GM18907 (cell line): ENCODE measurements at regions not wholly inside any gene's neighbourhood (a gene's known extent, or its start where the extent isn't known, plus 50 kb on each side); places are given as distances from the start of the nearest gene placed in this dataset.

Experiments used
- ATAC-seq: cut with Tn5 transposase; IDR thresholded peaks from one replicate; pipeline ENCODE4 v1.9.1; 2021; ENCODE audit warnings: mild to moderate bottlenecking, moderate library complexity; ENCODE audit not compliant: unreplicated experiment

DNA sequence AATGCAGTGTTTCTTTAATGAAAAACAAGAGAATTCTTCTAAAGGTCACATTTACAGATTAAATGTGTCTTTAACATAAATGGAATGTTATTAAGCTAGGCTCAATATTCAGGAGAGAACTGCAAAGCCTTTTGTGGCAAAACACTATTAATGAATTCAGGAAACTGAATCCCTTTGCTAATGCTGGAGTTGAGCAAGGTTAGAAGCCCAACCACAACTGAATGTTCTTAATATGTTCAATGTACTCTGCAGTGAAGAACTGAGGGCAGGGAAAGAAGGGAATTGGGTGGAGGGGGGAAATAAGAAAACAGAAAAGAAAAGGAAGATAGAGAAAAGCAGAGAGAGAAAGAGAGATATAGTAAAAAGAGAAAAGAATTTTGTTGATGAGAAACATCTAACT lies 276.7 kb upstream of the TMEM161B start:
- no peak for ATAC-seq

DNA sequence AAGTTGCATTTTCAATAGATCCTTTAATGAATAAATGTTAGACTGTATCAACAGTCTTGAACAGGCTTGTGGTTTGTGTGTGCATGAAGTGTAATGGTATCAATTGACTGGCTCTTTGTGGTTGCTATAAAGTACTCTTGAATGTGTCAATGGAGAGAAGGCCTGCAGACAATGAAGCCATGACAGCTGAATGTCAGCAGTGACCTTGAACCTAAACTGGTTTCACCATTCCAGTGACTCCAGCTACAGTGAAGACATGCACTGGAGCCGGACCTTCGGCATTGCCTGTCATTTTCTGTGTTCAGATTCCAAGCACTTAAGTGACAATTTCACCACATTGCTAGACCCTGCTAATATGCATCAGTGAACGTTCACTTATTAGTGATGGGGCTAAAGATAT lies 276.0 kb upstream of the TMEM161B start:
- ATAC-seq = no peak

DNA sequence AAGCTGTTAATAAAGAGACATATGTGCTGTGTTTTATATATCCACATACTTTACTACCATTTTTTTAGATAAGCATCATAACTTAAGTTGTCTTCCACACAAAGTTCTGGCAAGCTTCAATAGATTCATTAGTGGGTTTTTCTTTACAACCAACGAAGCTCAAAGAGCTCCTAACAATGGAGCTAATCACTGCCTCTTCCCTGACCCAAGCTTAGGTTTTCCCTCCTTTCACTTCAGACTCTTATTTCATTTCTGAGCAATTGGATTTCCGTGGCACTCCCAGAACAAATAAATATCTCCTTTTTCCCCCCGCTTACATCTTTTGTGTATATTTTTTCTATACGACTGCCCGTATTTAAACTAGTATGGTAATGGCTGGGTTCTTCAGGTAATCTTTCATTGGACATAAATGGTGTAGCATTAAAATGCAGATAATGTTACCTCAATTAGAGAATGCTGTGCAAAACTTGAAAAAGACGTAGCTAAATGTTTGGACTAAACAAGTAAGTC lies 275.5 kb upstream of the TMEM161B start:
- no peak for ATAC-seq

- ATAC-seq = no peak
Measured at GRCh38 chr5:88542786-88543185, 274.1 kb upstream of the TMEM161B start.

DNA sequence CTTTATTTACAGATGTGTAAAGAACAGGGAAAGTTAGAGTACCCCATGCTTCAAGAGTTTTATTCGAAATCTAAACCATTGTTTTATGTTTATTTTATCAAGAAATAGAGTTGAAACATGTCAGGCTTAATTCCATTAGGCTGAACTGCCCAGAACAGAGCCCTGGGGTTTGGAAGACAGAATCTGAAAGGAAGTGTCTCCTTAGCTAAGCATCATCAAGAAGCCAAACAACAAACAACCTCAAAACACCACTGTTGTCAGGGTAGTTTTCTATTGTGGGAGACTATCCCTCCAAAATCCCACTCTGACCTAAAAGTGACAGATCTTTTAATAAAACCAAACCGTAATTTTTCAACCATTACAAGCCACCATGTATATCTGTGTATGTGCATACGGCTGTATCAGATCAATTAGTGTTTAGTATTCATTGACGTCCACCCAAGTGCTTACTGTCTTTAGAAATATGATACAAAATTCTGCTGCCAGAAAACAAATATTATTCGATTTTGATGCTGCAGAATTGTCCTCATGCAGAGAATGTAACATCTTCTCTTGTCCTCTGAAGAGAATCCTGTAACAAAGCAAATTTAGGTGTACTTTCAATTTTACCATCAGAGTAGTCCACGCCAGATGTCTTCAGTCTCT lies 271.9 kb upstream of the TMEM161B start:
- no peak for ATAC-seq

- ATAC-seq = no peak
Measured at GRCh38 chr5:88539693-88540365, 271.2 kb upstream of the TMEM161B start.

DNA sequence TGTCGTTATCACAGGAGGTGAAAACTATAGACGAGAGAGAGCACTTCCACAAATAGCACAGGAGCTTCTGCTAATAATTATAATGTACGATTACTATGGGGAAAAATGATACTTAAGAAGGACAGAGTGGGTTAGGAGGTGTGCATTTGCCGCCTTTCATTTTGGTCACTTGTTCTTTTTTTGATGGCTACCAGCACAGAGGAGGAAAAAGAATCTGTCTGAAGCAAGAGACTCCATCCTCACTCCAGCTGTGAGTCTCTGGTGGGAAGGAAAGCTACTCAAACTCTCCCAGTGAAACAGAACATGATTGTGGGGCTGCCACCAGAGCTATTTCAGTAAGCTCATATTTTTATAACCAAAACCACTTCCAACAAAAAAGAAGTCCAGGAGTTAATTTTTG lies 270.4 kb upstream of the TMEM161B start:
- no peak for ATAC-seq

- ATAC-seq = no peak
Measured at GRCh38 chr5:88536146-88536545, 267.5 kb upstream of the TMEM161B start.

- ATAC-seq = no peak
Measured at GRCh38 chr5:88524941-88525340, 256.3 kb upstream of the TMEM161B start.

DNA sequence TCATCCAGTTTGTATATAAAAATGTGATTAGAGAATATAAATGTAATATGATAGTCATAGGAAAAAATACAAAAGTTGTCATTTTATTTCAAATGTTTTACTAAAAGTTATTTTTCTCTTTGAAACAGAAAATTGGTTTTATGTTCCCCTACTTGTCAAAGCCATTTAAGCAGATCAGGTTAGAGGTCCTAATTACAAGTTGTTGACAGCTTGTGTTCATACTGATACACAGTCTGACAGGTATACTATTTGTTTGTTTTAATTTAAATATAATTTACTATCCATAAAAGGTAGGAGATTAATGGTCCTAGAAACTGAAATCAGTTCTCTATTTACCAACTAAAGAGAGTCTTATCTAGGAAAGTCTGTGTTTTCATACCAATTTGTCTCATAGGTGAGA lies 250.4 kb upstream of the TMEM161B start:
- no peak for ATAC-seq

DNA sequence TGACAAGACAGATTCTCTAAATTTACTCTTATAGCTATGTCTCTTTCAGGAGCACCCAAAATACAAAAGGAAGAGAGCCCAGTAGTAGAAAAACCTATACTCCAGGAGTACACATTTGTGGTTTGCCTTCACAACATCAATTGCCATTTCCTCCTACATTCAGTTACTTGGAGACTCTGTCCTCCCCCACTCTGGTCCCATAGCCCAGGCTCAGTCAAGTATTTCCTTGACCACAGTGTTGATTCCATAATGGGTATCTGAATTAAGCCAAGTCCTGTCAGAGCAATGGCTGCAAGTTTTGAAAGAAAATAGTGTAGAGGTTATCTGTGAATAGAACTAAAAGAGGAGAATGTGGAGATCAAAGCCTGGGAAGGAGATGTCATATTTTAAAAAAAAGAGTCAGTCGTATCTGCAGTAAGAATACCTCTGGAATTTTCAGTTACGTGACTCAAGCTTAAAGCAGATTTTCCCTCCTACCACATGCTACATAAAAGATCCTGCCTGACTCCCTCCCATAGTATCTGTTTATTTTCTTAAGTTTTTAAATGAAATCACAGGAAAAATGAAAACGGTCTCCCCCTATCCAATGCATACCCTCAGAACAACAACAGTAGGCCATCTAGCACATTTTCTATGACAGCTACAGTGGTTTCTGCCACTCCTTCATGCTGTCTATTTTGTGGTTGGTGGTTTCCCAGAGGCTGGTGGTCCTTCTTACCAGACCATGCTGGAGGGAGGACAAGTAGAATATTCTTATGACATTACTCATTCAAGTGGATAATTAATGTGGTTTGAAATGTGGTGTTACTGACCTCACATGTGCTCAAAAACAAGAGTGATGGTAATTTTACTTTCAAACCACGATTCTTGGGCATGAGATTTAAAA lies 249.7 kb upstream of the TMEM161B start:
- ATAC-seq = peak; percentile 55

GRCh38 chr5:88515881-88516819 lies 247.5 kb upstream of the TMEM161B start:
- ATAC-seq = no peak

- no peak for ATAC-seq
Measured at GRCh38 chr5:88515068-88515467, 246.4 kb upstream of the TMEM161B start.

DNA sequence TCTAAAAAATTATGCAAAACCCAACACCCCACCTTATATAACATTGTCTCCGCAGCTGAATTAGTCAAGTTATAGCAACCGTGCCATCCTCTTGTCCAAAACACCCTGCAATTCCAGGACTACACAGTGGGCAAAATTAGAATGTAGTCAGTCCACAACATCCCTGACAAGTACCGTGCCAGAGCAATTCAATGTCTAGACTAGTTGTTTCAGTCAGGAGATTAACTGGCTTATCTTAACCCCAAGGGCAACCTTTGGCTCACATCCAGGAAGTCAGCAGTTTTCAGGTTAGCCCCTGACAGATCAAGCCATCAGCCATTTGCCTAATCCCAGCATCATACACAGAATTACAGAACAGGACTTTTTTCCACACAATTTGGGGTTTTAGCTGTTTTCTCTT lies 240.8 kb upstream of the TMEM161B start:
- no peak for ATAC-seq

DNA sequence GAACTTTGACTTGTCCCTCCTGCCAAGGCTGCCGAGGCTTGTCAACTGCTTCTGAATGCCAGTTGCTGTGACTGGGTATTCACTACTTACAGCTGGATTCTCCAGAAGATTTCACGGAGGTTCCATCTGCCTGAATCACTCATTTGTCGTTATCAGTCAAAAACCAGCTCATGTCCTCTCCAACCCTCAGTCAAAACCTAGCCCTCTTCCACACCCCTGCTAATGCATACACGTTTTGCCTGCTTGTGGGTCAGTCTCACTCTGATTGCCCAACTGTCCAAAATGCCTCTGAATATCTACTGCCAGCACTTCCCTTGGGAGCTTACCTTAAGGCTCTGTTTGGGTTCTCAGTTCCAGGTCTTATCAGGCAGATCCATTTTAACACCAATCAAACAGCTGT lies 238.6 kb upstream of the TMEM161B start:
- no peak for ATAC-seq

DNA sequence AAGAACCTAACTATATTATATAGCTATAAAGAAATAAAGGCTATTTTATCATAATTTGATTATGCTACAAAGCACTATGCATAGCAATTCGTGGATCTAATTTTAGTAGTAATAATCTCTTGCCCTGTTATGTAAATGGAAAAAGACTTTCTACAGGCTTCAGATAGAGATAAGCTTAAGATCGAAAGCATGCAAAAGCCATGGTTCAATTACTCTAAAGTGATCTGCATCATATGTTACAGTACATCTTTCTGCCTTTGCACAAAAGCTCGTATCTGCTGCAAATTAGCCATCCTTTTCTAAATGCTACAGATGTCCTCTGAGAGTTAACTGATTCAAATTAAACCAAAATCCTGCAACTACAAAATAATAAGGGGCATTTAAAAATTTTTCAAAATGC lies 234.8 kb upstream of the TMEM161B start:
- no peak for ATAC-seq

- no peak for ATAC-seq
Measured at GRCh38 chr5:88503041-88503345, 234.3 kb upstream of the TMEM161B start.

- ATAC-seq = peak; percentile 91
Measured at GRCh38 chr5:88502179-88503040, 233.8 kb upstream of the TMEM161B start.

DNA sequence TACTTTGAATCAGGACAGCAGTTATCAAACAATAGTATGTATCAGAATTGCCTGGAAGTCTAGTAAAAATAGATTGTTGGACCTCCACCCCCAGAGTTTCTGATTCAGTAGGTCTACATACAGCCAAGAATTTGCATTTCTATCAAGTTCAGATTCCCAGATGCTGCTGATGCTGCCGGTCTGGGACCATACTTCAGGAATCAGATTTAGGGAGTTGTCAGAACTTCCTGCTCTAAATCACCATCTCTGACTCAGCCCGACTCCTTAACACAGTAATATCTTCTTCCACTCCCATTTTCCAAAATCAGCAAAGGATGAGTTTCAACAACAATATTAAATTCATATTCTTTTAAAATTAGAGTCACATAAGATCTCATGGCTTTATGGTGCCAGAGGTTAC lies 227.2 kb upstream of the TMEM161B start:
- ATAC-seq = no peak

GRCh38 chr5:88490874-88491273 lies 222.2 kb upstream of the TMEM161B start:
- no peak for ATAC-seq
